Hindlimb muscle (tissue), 1 donor: ENCODE measurements at regions not wholly inside any gene's neighbourhood (a gene's known extent, or its start where the extent isn't known, plus 50 kb on each side); places are given as distances from the start of the nearest gene placed in this dataset.

Experiments used
- DNase-seq: peaks from one replicate; pipeline ENCODE4 v3.0.0-alpha.2; 2013

- no peak for DNase-seq
Measured at GRCh38 chr18:77522051-77522675, 272.5 kb downstream of the GALR1 start.

- no peak for DNase-seq
Measured at GRCh38 chr18:77524909-77525308, 275.3 kb downstream of the GALR1 start.

- no peak for DNase-seq
Measured at GRCh38 chr18:77526962-77527361, 277.3 kb downstream of the GALR1 start.

GRCh38 chr18:77528872-77529271, 279.2 kb downstream of the GALR1 start:
- no peak for DNase-seq

- no peak for DNase-seq
Measured at GRCh38 chr18:77529492-77530176, 280.0 kb downstream of the GALR1 start.

GRCh38 chr18:77530732-77531131, 281.1 kb downstream of the GALR1 start:
- DNase-seq, result no peak

- DNase-seq, result no peak
Measured at GRCh38 chr18:77539860-77540259, 290.2 kb downstream of the GALR1 start.

GRCh38 chr18:77544792-77545191, 295.1 kb downstream of the GALR1 start:
- DNase-seq, result no peak

GRCh38 chr18:77547757-77548156, 298.1 kb downstream of the GALR1 start:
- DNase-seq, result peak; percentile 35

GRCh38 chr18:77548790-77549420, 299.3 kb downstream of the GALR1 start:
- no peak for DNase-seq

GRCh38 chr18:77550625-77551024, 301.0 kb downstream of the GALR1 start:
- DNase-seq, result no peak

GRCh38 chr18:77551055-77551454, 301.4 kb downstream of the GALR1 start:
- DNase-seq, result no peak

- DNase-seq, result no peak
Measured at GRCh38 chr18:77552945-77553344, 303.3 kb downstream of the GALR1 start.

- no peak for DNase-seq
Measured at GRCh38 chr18:77554061-77554460, 304.4 kb downstream of the GALR1 start.

GRCh38 chr18:77557046-77557587, 307.5 kb downstream of the GALR1 start:
- DNase-seq, result peak; percentile 49

- no peak for DNase-seq
Measured at GRCh38 chr18:77559274-77559910, 309.7 kb downstream of the GALR1 start.

- no peak for DNase-seq
Measured at GRCh38 chr18:77560341-77560992, 310.8 kb downstream of the GALR1 start.

- no peak for DNase-seq
Measured at GRCh38 chr18:77566604-77567003, 317.0 kb downstream of the GALR1 start.

GRCh38 chr18:77567205-77567604, 317.6 kb downstream of the GALR1 start:
- DNase-seq, result no peak

- DNase-seq, result no peak
Measured at GRCh38 chr18:77571743-77572142, 322.1 kb downstream of the GALR1 start.

- DNase-seq, result no peak
Measured at GRCh38 chr18:77572537-77572936, 322.9 kb downstream of the GALR1 start.

- no peak for DNase-seq
Measured at GRCh38 chr18:77573571-77573970, 323.9 kb downstream of the GALR1 start.
